ENCODE measurements at regions not wholly inside any gene's neighbourhood (a gene's known extent, or its start where the extent isn't known, plus 50 kb on each side); places are given as distances from the start of the nearest gene placed in this dataset.

- no peaks in the 10 kb centered on the region for H3K36me3 ChIP-seq (ENCODE audit: control insufficient read depth in 2 of 2, extremely low read depth in 1 of 2, insufficient read depth in 2 of 2, low read length in 2 of 2)
- dilution Hi-C loops (cut with MboI; ENCODE audit: extremely low pct_ligation_motif_present, low sequenced_read_pairs) (no loop called here), intact Hi-C loops (cut with micrococcal nuclease) (no loop called here)
- FAIRE-seq, result no peak
- TF ChIP-seq JUN (IDR thresholded peaks at IDR 0.05; ENCODE audit: borderline replicate concordance, insufficient read depth, insufficient read length, low read depth) (no peak), MYC (IDR thresholded peaks at IDR 0.05; ENCODE audit: low read depth, low read length) (no peak), POLR2AphosphoS5 (IDR thresholded peaks at IDR 0.05; ENCODE audit: insufficient read depth, low read depth, low read length) (no peak), POLR2A (IDR thresholded peaks at IDR 0.05; ENCODE audit: low read depth, low read length) (no peak), FOS (IDR thresholded peaks at IDR 0.05; ENCODE audit: borderline replicate concordance, insufficient read depth, low read length) (no peak), CTCF (IDR thresholded peaks at IDR 0.05; ENCODE audit: extremely low read depth in 1 of 2, insufficient read depth in 1 of 2, low read depth in 1 of 2, low read length in 2 of 2) (no peak), GATA2 (IDR thresholded peaks at IDR 0.05; ENCODE audit: insufficient read depth, insufficient read length, low read depth, low read length) (no peak)
- TF ChIP-seq, protein P1, sequence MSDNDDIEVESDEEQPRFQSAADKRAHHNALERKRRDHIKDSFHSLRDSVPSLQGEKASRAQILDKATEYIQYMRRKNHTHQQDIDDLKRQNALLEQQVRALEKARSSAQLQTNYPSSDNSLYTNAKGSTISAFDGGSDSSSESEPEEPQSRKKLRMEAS (IDR thresholded peaks at IDR 0.05; ENCODE audit: insufficient read depth, insufficient read length), result no peak
- H2AFZ ChIP-seq (ENCODE audit: low read depth, low read length), result no peak overlapping the region
- H3K27ac ChIP-seq (ENCODE audit: insufficient read depth, low read depth, low read length), result no peak overlapping the region
- no peak overlapping the region for H3K4me3 ChIP-seq (replicated peaks in 1 of 3; ENCODE audit: insufficient read depth in 1 of 3, low read depth in 1 of 3, low read length in 3 of 3)
- ChIA-PET POLR2A (no interaction called here), CTCF (no interaction called here)
- H3K9ac ChIP-seq (replicated peaks; ENCODE audit: extremely low read depth, insufficient read depth, low read length), result no peak overlapping the region
- no peaks in the 10 kb centered on the region for H3K9me1 ChIP-seq (replicated peaks; ENCODE audit: control insufficient read depth, extremely low read depth, insufficient read depth, low read length)
- no peak overlapping the region for H3K4me2 ChIP-seq (ENCODE audit: insufficient read depth, low read length)
- BruUV-seq (replicated peaks), result no TSS peak
- H3K9me3 ChIP-seq (replicated peaks; ENCODE audit: control insufficient read depth, insufficient read depth, low read length), result peaks cover 2% of the 10 kb centered on the region
- no peaks in the 10 kb centered on the region for H3K4me1 ChIP-seq (ENCODE audit: control insufficient read depth, extremely low read depth, insufficient read depth, low read length)
- H3K79me2 ChIP-seq (ENCODE audit: control insufficient read depth, insufficient read depth, low read length), result no peaks in the 10 kb centered on the region
- DNase-seq (ENCODE audit: low read depth, low spot score), result no peak
- H3K27me3 ChIP-seq (ENCODE audit: control insufficient read depth in 2 of 2, insufficient read depth in 2 of 2, low read length in 2 of 2), result no peaks in the 10 kb centered on the region
- no peaks in the 10 kb centered on the region for H4K20me1 ChIP-seq (replicated peaks; ENCODE audit: control insufficient read depth, extremely low read depth, insufficient read depth, low read length)
Measured at GRCh38 chr1:238060061-238060460, 169.3 kb upstream of the ZP4 start.

Data from endothelial cell of umbilical vein (primary cell).